Sigmoid colon (tissue), 4 donors: ENCODE measurements at regions not wholly inside any gene's neighbourhood (a gene's known extent, or its start where the extent isn't known, plus 50 kb on each side); places are given as distances from the start of the nearest gene placed in this dataset.

Experiments
- EP300 ChIP-seq, 4 donors: sonication (generic); formaldehyde crosslinking; IDR thresholded peaks; one replicate each; pipeline ENCODE4 v1.6.1; 2017; ENCODE audit warnings: antibody characterized with exemption in 4 of 4
- POLR2A ChIP-seq, 2 donors: fragments of 450-650 bp; IDR thresholded peaks; one replicate each; pipeline ENCODE4 v1.6.1; 2016; ENCODE audit warnings: antibody characterized with exemption in 2 of 2, mild to moderate bottlenecking in 2 of 2, moderate library complexity in 2 of 2
- POLR2AphosphoS5 ChIP-seq, 4 donors: sonication (generic); formaldehyde crosslinking; IDR thresholded peaks; one replicate each; pipeline ENCODE4 v1.6.1; 2017; ENCODE audit warnings: antibody characterized with exemption in 4 of 4
- TF ChIP-seq, protein P1 (sequence below), 4 experiments: fragments of 450-650 bp in 3 of 4; fragments of 200-600 bp in 1 of 4; IDR thresholded peaks; one replicate each; pipeline ENCODE4 v1.5.1; 2016 to 2019; ENCODE audit warnings: antibody characterized with exemption in 4 of 4, mild to moderate bottlenecking in 3 of 4, moderate library complexity in 2 of 4

DNA sequence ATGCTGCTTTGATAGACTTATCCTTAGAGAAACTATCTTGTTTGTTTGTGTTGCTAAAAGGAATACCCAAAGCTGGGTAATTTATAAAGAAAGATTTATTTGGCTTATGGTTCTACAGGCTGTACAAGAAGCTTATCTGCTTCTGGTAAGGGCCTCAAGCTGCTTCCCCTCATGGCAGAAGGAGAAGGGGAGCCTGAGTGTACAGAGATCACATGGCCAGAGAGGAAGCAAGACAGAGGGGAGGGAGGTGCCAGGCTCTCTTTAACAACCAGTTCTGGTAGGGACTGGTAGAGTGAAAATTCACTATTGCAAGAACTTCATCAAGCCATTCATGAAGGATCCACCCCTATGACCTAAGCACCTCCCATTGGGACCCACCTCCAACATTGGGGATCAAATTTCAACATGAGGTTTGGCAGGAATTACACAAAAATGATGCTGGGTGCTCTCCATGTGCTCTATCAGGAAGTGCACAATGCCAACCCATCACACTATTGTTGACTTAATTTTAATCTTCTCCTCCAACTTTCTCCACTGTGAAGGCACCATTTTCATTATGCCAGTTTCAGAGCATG is 115.1 kb upstream of the SHB start:
- TF ChIP-seq, protein P1, sequence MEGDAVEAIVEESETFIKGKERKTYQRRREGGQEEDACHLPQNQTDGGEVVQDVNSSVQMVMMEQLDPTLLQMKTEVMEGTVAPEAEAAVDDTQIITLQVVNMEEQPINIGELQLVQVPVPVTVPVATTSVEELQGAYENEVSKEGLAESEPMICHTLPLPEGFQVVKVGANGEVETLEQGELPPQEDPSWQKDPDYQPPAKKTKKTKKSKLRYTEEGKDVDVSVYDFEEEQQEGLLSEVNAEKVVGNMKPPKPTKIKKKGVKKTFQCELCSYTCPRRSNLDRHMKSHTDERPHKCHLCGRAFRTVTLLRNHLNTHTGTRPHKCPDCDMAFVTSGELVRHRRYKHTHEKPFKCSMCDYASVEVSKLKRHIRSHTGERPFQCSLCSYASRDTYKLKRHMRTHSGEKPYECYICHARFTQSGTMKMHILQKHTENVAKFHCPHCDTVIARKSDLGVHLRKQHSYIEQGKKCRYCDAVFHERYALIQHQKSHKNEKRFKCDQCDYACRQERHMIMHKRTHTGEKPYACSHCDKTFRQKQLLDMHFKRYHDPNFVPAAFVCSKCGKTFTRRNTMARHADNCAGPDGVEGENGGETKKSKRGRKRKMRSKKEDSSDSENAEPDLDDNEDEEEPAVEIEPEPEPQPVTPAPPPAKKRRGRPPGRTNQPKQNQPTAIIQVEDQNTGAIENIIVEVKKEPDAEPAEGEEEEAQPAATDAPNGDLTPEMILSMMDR (IDR thresholded peaks at IDR 0.05), result no peak
- no peak for TF ChIP-seq EP300 (IDR thresholded peaks at IDR 0.05)
- no peak for TF ChIP-seq POLR2AphosphoS5 (IDR thresholded peaks at IDR 0.05)
- TF ChIP-seq POLR2A (IDR thresholded peaks at IDR 0.05), result no peak
